ENCODE measurements at regions not wholly inside any gene's neighbourhood (a gene's known extent, or its start where the extent isn't known, plus 50 kb on each side); places are given as distances from the start of the nearest gene placed in this dataset.

- H3K27ac ChIP-seq (ENCODE audit: low read depth, low read length, poor library complexity, severe bottlenecking), result no peak overlapping the region
- CTCF ChIA-PET, result no interaction called here
- H3K4me1 ChIP-seq (ENCODE audit: insufficient read depth, low read length, poor library complexity, severe bottlenecking), result peaks cover 4% of the 10 kb centered on the region
- no peaks in the 10 kb centered on the region for H3K36me3 ChIP-seq (ENCODE audit: insufficient read depth, low read length, poor library complexity, severe bottlenecking)
- no peak for TF ChIP-seq CTCF (conservative IDR thresholded peaks at IDR 0.05; ENCODE audit: low read depth, low read length)
- TF ChIP-seq EZH2 (IDR thresholded peaks at IDR 0.05; ENCODE audit: borderline replicate concordance, low read depth, low read length, poor library complexity, severe bottlenecking), result no peak
- H3K4me3 ChIP-seq (ENCODE audit: low read depth, low read length, poor library complexity, severe bottlenecking), result no peak overlapping the region
- no peaks in the 10 kb centered on the region for H3K27me3 ChIP-seq (replicated peaks; ENCODE audit: insufficient read depth, low read depth, low read length, poor library complexity)
- no peaks in the 10 kb centered on the region for H3K9me3 ChIP-seq (ENCODE audit: low read depth, low read length, poor library complexity, severe bottlenecking)
- DNase-seq (ENCODE audit: low spot score), result no peak
- BruUV-seq (replicated peaks), result no TSS peak
- POLR2A ChIA-PET (ENCODE audit: low non-redundant PET), result no interaction called here
- intact Hi-C loops (cut with micrococcal nuclease; ENCODE audit: unreplicated experiment), result no loop called here
Measured at GRCh38 chr5:75948438-75948837, 134.7 kb upstream of the SV2C start.

GRCh38 chr5:75940418-75940817, 142.8 kb upstream of the SV2C start:
- no peaks in the 10 kb centered on the region for H3K9me3 ChIP-seq (ENCODE audit: low read depth, low read length, poor library complexity, severe bottlenecking)
- intact Hi-C loops (cut with micrococcal nuclease; ENCODE audit: unreplicated experiment), result no loop called here
- no peak overlapping the region for H3K27ac ChIP-seq (ENCODE audit: low read depth, low read length, poor library complexity, severe bottlenecking)
- no peaks in the 10 kb centered on the region for H3K27me3 ChIP-seq (replicated peaks; ENCODE audit: insufficient read depth, low read depth, low read length, poor library complexity)
- no peaks in the 10 kb centered on the region for H3K36me3 ChIP-seq (ENCODE audit: insufficient read depth, low read length, poor library complexity, severe bottlenecking)
- DNase-seq (ENCODE audit: low spot score), result no peak
- TF ChIP-seq EZH2 (IDR thresholded peaks at IDR 0.05; ENCODE audit: borderline replicate concordance, low read depth, low read length, poor library complexity, severe bottlenecking), result no peak
- no peak for TF ChIP-seq CTCF (conservative IDR thresholded peaks at IDR 0.05; ENCODE audit: low read depth, low read length)
- BruUV-seq (replicated peaks), result no TSS peak
- ChIA-PET POLR2A (ENCODE audit: low non-redundant PET) (no interaction called here), CTCF (no interaction called here)
- no peaks in the 10 kb centered on the region for H3K4me1 ChIP-seq (ENCODE audit: insufficient read depth, low read length, poor library complexity, severe bottlenecking)
- no peak overlapping the region for H3K4me3 ChIP-seq (ENCODE audit: low read depth, low read length, poor library complexity, severe bottlenecking)

- Histone ChIP-seq H3K4me3 (ENCODE audit: low read depth, low read length, poor library complexity, severe bottlenecking) (no peak overlapping the region), H3K4me1 (ENCODE audit: insufficient read depth, low read length, poor library complexity, severe bottlenecking) (peaks cover 7% of the 10 kb centered on the region), H3K27me3 (replicated peaks; ENCODE audit: insufficient read depth, low read depth, low read length, poor library complexity) (no peaks in the 10 kb centered on the region), H3K36me3 (ENCODE audit: insufficient read depth, low read length, poor library complexity, severe bottlenecking) (no peaks in the 10 kb centered on the region), H3K27ac (ENCODE audit: low read depth, low read length, poor library complexity, severe bottlenecking) (no peak overlapping the region), H3K9me3 (ENCODE audit: low read depth, low read length, poor library complexity, severe bottlenecking) (no peaks in the 10 kb centered on the region)
- BruUV-seq (replicated peaks), result no TSS peak
- no peak for DNase-seq (ENCODE audit: low spot score)
- CTCF ChIA-PET, result no interaction called here
- POLR2A ChIA-PET (ENCODE audit: low non-redundant PET), result no interaction called here
- TF ChIP-seq CTCF (conservative IDR thresholded peaks at IDR 0.05; ENCODE audit: low read depth, low read length), result no peak
- intact Hi-C loops (cut with micrococcal nuclease; ENCODE audit: unreplicated experiment), result no loop called here
Measured at GRCh38 chr5:75935572-75935971, 147.6 kb upstream of the SV2C start.
